Activated CD8-positive, alpha-beta memory T cell treated with anti-CD3 and anti-CD28 coated beads for 24 hours (primary cell): ENCODE measurements at regions not wholly inside any gene's neighbourhood (a gene's known extent, or its start where the extent isn't known, plus 50 kb on each side); places are given as distances from the start of the nearest gene placed in this dataset.

ENCODE experiments used
- DNase-seq: peaks from one replicate; pipeline ENCODE4 v3.0.0-alpha.2; 2020

DNA sequence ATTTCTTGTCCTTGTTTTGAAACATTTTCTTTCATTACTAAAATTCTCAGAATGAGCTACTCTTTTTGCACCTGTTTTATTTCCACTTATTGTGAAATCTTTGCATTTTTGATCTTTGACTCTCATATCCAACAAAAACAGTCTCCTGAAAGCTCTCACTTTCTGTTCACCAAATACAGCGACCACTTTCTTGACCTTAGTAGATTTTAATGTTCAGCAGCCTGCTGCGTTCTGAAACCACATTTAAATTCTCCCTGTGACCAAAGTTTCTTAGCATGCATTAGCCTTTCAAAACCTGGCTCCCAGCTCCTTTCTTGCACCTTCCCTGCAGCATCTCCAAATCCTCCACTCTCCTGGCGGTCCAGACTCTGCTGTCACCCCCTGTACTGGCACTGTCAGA lies 404.4 kb upstream of the PDE3A start:
- no peak for DNase-seq

- DNase-seq, result no peak
These were observed 403.8 kb upstream of the PDE3A start for GRCh38 chr12:19964549-19964948.

- no peak for DNase-seq
These were observed 402.9 kb upstream of the PDE3A start for GRCh38 chr12:19965196-19966038.

GRCh38 chr12:19967001-19967400 lies 401.3 kb upstream of the PDE3A start:
- no peak for DNase-seq

GRCh38 chr12:19967431-19967830 lies 400.9 kb upstream of the PDE3A start:
- DNase-seq, result no peak

DNA sequence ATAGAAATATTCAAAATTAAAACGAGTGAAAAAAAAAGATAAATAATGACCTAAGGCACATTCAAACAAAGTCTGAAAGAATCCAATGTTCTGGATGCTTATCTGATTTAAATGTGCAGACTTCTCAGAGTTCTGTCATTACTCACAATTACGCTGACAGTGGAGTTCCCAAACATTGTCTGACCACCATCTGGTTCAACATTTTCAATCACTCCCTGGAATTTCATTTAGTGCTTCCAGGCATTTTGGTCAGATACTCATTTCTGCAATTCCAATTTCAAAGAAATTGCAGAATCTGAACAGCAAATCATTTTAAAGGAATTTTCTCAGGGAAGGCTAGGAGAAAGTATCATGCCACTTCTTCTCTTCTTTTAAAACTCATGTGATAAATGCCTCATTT lies 398.2 kb upstream of the PDE3A start:
- no peak for DNase-seq

GRCh38 chr12:19970821-19971220 lies 397.5 kb upstream of the PDE3A start:
- DNase-seq, result no peak

DNA sequence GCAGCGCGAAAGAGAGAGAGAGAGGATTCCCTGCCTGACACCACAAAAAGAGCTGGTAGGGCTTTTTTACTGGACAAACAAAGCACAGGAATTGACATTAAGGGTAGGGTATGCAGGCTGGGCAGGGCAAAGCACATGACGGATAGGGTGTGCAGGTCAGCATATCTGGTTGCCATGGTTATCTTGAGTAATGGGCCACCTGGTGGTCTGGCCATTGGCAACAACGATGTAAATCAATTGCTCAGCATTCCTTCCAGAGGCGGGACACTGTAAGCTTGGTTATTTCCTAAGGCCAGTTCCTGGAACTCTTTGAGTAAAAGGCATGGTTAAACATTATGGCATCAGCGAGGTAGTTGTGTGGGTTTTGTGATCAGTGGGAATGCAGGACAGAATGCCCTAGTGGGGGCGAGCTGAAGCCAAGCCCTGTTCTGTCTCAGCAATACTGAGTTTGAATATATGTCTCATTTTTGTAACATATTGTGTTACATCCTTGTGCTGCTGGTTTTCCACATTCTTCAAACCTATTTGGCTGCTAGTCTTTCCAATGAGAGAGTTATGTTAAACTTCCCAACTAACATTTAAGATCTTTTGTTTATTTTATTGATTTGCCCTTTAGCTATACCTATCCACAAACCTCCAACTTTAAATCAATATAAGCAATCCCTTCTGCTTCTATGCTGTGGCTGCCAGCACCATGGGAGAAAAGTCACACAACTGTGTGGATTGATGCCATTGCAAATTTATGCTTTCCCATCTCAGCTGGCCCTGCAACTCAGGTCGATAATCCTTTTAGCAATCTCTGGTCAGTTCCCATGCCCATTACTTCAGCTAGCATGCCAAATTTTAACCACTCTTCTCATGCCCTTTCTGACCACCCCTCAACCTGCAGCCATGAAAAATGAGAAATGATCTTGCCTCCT lies 396.7 kb upstream of the PDE3A start:
- no peak for DNase-seq

- no peak for DNase-seq
These were observed 395.7 kb upstream of the PDE3A start for GRCh38 chr12:19972325-19973288.

- DNase-seq, result no peak
These were observed 390.1 kb upstream of the PDE3A start for GRCh38 chr12:19978193-19978592.

GRCh38 chr12:19979584-19979983 lies 388.8 kb upstream of the PDE3A start:
- no peak for DNase-seq

DNA sequence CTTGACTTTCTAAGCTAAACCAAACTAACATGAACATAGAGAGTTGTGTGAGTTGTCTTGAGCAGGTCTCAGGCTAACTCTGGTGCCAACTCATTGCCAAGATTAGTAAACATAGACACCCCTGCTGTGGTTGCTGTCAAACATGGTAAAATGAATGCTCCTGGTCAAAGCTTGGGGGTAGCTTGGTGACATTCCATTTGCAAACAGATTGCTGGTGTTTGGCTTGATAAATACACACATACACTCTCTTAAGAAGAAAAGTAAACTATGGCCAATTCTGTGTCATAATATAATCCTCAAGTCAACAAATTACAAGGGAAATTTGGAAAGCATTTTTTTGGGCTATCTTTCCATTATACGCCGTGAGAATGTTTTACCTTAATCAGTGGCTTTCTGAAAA lies 386.4 kb upstream of the PDE3A start:
- DNase-seq, result no peak

- DNase-seq, result no peak
These were observed 380.3 kb upstream of the PDE3A start for GRCh38 chr12:19988001-19988400.

GRCh38 chr12:19988459-19988873 lies 379.9 kb upstream of the PDE3A start:
- DNase-seq, result no peak

- DNase-seq, result no peak
These were observed 379.4 kb upstream of the PDE3A start for GRCh38 chr12:19988948-19989347.

DNA sequence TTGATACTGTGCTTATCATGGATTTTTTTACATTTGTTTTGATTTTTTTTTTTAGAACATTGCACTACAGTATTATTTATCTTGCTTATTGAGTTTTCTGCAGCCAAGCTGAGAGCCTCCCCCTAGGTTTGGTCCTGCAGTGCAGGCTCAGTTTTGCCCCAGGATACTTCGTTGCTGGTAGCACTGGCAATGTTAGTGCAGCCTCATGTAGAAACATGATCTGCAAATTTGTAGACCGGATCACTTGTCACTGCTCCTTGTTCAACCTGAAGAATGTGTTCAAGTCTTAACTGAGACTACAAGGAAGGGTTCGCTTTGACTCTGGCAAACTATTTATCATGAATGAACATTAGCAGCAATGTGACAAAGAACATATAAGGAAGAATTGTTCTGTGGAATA lies 377.2 kb upstream of the PDE3A start:
- no peak for DNase-seq

DNA sequence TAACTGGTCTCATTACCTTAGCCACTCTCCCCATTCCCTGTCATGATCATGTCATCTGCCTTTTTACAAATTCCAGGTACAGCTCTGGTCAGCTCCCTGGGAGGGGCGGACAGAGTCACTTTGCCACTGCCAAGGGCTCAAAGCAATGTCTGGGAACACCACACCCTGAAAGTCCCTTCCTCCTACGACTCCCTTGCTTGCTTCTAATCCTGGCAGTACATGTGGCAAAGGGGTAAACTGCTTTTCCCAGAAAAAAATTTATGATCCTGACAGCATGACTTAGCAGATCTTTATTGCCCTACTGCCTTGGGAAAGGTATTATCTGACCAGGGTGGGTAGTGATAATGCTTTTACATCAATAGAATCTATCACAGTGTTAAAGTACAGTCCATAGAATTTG lies 376.0 kb upstream of the PDE3A start:
- DNase-seq, result no peak

- no peak for DNase-seq
These were observed 373.4 kb upstream of the PDE3A start for GRCh38 chr12:19994968-19995367.

- DNase-seq, result no peak
These were observed 370.5 kb upstream of the PDE3A start for GRCh38 chr12:19997656-19998400.

- no peak for DNase-seq
These were observed 369.9 kb upstream of the PDE3A start for GRCh38 chr12:19998411-19998810.

DNA sequence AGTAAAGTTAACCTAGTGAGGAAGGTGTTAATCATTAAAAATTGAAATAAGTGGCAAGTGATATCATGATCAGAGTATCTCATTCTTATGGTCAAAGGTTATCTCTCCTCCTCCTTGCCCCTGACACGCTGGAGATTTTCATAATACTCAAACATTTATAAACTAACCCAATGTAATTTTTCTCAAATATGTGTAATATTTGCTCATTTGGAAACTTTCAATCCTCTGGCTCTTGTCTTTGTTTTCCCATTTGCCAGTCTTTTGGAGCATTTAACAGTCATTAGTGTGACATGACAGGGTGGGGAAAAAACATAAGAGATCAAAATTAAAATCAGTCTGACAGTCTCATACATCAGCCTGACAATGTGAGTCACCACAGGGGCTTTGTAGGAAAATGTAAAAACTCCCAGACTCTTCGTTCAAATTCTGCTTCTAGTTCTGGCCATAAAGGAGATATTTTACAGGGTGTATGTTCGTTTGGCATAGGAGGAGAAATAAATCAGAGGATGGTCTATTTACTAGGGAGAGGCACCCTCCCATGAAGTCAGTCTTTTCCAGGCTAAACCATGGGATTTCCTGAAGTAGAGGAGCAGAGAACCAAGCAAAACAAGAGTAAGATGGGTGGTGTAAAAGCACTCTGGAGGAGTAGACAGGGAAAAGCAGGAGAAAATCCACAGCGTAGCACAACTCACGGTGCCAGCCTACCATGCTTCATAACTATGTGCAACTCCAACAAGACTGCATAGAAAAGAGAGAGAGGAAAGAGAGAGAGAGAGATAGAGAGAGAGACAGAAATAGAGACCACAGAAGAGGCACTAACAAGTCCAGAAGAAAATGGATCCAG lies 369.2 kb upstream of the PDE3A start:
- DNase-seq, result no peak
